GM12878 (cell line): ENCODE measurements at regions not wholly inside any gene's neighbourhood (a gene's known extent, or its start where the extent isn't known, plus 50 kb on each side); places are given as distances from the start of the nearest gene placed in this dataset.

ENCODE experiments used
- ATAC-seq: fragments of 200-7000 bp; cut with Tn5 transposase; 3 replicates; pipeline ENCODE4 v1.9.1; 2020; ENCODE audit warnings: mild to moderate bottlenecking, moderate library complexity
- BruUV-seq: library from RNA; stranded (reverse); fragments of 400-500 nt; replicated peaks from 2 replicates; lab custom pipeline; 2021; lab: Mats Ljungman, UMichigan
- CTCF ChIA-PET: fragments of 300-600 bp; sonication (Branson Sonifier 250); formaldehyde crosslinking; extraction: SDS; loops from one replicate; lab custom pipeline; 2021; ENCODE audit warnings: inconsistent platforms; lab: Yijun Ruan, JAX
- POLR2A ChIA-PET: fragments of 350-600 bp; formaldehyde crosslinking; extraction: SDS; loops from one replicate; lab custom pipeline; 2021; ENCODE audit warnings: inconsistent platforms; lab: Charles Lee
- RAD21 ChIA-PET: fragments of 300-600 bp; sonication (Branson Sonifier 250); formaldehyde crosslinking; loops from one replicate; lab custom pipeline; 2023; ENCODE audit warnings: antibody characterized with exemption; ENCODE audit not compliant: unreplicated experiment; lab: Charles Lee
- SMC1A ChIA-PET: fragments of 300-600 bp; sonication (Branson Sonifier 250); formaldehyde crosslinking; loops from one replicate; lab custom pipeline; 2023; ENCODE audit not compliant: unreplicated experiment, uncharacterized antibody; lab: Charles Lee
- DNase-seq: peaks from one replicate; pipeline ENCODE4 v3.0.0-alpha.2; 2011; ENCODE audit warnings: low read depth, low spot score
- FAIRE-seq: peaks from 3 replicates; lab custom pipeline; 2011; peaks lifted over from hg19 to GRCh38; lab: Jason Lieb, UNC
- H2AFZ ChIP-seq: 2 replicates; pipeline ENCODE4 v1.6.0; 2011; ENCODE audit warnings: low read depth, low read length, control low read depth; ENCODE audit not compliant: control insufficient read depth
- H3K27ac ChIP-seq: 2 replicates; pipeline ENCODE4 v1.5.1; 2011; ENCODE audit warnings: control low read depth; ENCODE audit not compliant: control insufficient read depth, insufficient read depth
- H3K27me3 ChIP-seq, 2 experiments: replicated peaks in 1 of 2; 2 replicates each; pipeline versions ENCODE4 v1.6.0 to v1.6.1; 2011; ENCODE audit warnings: low read length in 1 of 2; ENCODE audit not compliant: control insufficient read depth in 2 of 2, insufficient read depth in 2 of 2
- H3K36me3 ChIP-seq, 2 experiments: 2 replicates each; pipeline ENCODE4 v1.5.1; 2011; ENCODE audit warnings: low read length in 1 of 2; ENCODE audit not compliant: control insufficient read depth in 2 of 2, insufficient read depth in 2 of 2
- H3K4me1 ChIP-seq: 2 replicates; pipeline ENCODE4 v1.6.1; 2011; ENCODE audit warnings: mild to moderate bottlenecking, low read length, moderate library complexity, mixed read lengths; ENCODE audit not compliant: control insufficient read depth, insufficient read depth
- H3K4me2 ChIP-seq: 2 replicates; pipeline ENCODE4 v1.6.0; 2011; ENCODE audit warnings: control low read depth; ENCODE audit not compliant: control insufficient read depth, insufficient read depth
- H3K4me3 ChIP-seq: fragments of 200-600 bp; sonication (generic); 2 replicates; pipeline ENCODE4 v1.5.1; 2016
- H3K79me2 ChIP-seq: 2 replicates; pipeline ENCODE4 v1.6.0; 2011; ENCODE audit warnings: low read length; ENCODE audit not compliant: control insufficient read depth, insufficient read depth
- H3K9ac ChIP-seq: 2 replicates; pipeline ENCODE4 v1.8.0; 2011; ENCODE audit warnings: low read length, control low read depth, mixed read lengths; ENCODE audit not compliant: control insufficient read depth, insufficient read depth
- H3K9me3 ChIP-seq: replicated peaks from 3 replicates; pipeline ENCODE4 v1.5.1; 2011; ENCODE audit warnings: mild to moderate bottlenecking, low read length; ENCODE audit not compliant: control insufficient read depth, insufficient read depth
- H4K20me1 ChIP-seq: 2 replicates; pipeline ENCODE4 v1.6.0; 2011; ENCODE audit not compliant: control insufficient read depth, insufficient read depth
- CBX5 ChIP-seq: sonication (generic); IDR thresholded peaks from 2 replicates; pipeline ENCODE4 v1.6.1; 2016; ENCODE audit warnings: low read depth, moderate library complexity, mild to moderate bottlenecking, inconsistent platforms
- CHD2 ChIP-seq: IDR thresholded peaks from 2 replicates; pipeline ENCODE4 v1.6.1; 2011; ENCODE audit warnings: low read depth, low read length, improper control_type of control experiment, borderline replicate concordance
- IKZF1 ChIP-seq: fragments of 450-650 bp; conservative IDR thresholded peaks from 2 replicates; pipeline ENCODE4 v1.6.1; 2017; ENCODE audit warnings: antibody characterized with exemption, mild to moderate bottlenecking
- IRF4 ChIP-seq: IDR thresholded peaks from 2 replicates; pipeline ENCODE4 v1.6.1; 2011; ENCODE audit warnings: low read depth, low read length
- IRF5 ChIP-seq: fragments of 450-650 bp; IDR thresholded peaks from 2 replicates; pipeline ENCODE4 v1.6.1; 2017; ENCODE audit warnings: borderline replicate concordance
- JUNB ChIP-seq: IDR thresholded peaks from 2 replicates; pipeline ENCODE4 v1.6.1; 2016; ENCODE audit warnings: antibody characterized with exemption, mild to moderate bottlenecking
- JUND ChIP-seq: IDR thresholded peaks from 2 replicates; pipeline ENCODE4 v1.6.1; 2012; ENCODE audit warnings: low read depth, mild to moderate bottlenecking, low read length, improper control_type of control experiment, moderate library complexity
- MTA2 ChIP-seq: fragments of 450-650 bp; IDR thresholded peaks from 2 replicates; pipeline ENCODE4 v1.6.1; 2016; ENCODE audit warnings: low read depth, mild to moderate bottlenecking, moderate library complexity
- MTA3 ChIP-seq: IDR thresholded peaks from 2 replicates; pipeline ENCODE4 v1.6.1; 2012; ENCODE audit warnings: low read length, inconsistent platforms, borderline replicate concordance
- NFXL1 ChIP-seq: fragments of 450-650 bp; IDR thresholded peaks from 2 replicates; pipeline ENCODE4 v1.6.1; 2017; ENCODE audit warnings: antibody characterized with exemption, mild to moderate bottlenecking, borderline replicate concordance
- NR2C2 ChIP-seq: IDR thresholded peaks from 2 replicates; pipeline ENCODE4 v1.6.1; 2011; ENCODE audit warnings: borderline replicate concordance, low read depth; ENCODE audit not compliant: control insufficient read depth, insufficient read length
- SIN3A ChIP-seq: IDR thresholded peaks from 2 replicates; pipeline ENCODE4 v1.6.1; 2012; ENCODE audit warnings: low read depth, low read length, improper control_type of control experiment
- SRF ChIP-seq, 2 experiments: IDR thresholded peaks; 2 replicates each; pipeline ENCODE4 v1.6.1; 2011; ENCODE audit warnings: low read depth in 2 of 2, low read length in 2 of 2, mild to moderate bottlenecking in 1 of 2, moderate library complexity in 1 of 2
- STAT1 ChIP-seq: fragments of 450-650 bp; conservative IDR thresholded peaks from 2 replicates; pipeline ENCODE4 v1.6.1; 2014; ENCODE audit warnings: antibody characterized with exemption, mild to moderate bottlenecking
- SUPT20H ChIP-seq: IDR thresholded peaks from 2 replicates; pipeline ENCODE4 v1.6.1; 2011; ENCODE audit warnings: low read depth, mild to moderate bottlenecking, low read length, moderate library complexity, borderline replicate concordance; ENCODE audit not compliant: control insufficient read depth
- WGBS: methylation state at CpG from one replicate; pipeline ENCODE4 v1.1.6; 2016; ENCODE audit warnings: low lambda C conversion rate; ENCODE audit not compliant: insufficient replicate concordance, insufficient coverage; ENCODE audit errors: missing lambda C conversion rate; 5-methylcytosine and 5-hydroxymethylcytosine counted together
- in situ Hi-C: fragments of 300-500 bp; cut with MboI; formaldehyde crosslinking; loops from 9 replicates; pipeline ENCODE4 v1.14.3; 2018; ENCODE audit warnings: mixed read lengths
- intact Hi-C: fragments of 100-400 bp; cut with micrococcal nuclease; formaldehyde crosslinking; loops from one replicate; pipeline ENCODE4 v1.14.2; 2022; ENCODE audit not compliant: unreplicated experiment
- TF ChIP-seq, protein P1 (sequence below): IDR thresholded peaks from 2 replicates; pipeline ENCODE4 v1.6.1; 2011; ENCODE audit warnings: low read depth, low read length, improper control_type of control experiment, borderline replicate concordance
- TF ChIP-seq, protein P2 (sequence below), 3 experiments: IDR thresholded peaks in 2 of 3; conservative IDR thresholded peaks in 1 of 3; 2 replicates each; pipeline ENCODE4 v1.5.1; 2011; ENCODE audit warnings: low read depth in 3 of 3, low read length in 3 of 3, mild to moderate bottlenecking in 3 of 3, control low read depth in 2 of 3, moderate library complexity in 2 of 3, inconsistent platforms in 1 of 3, mixed read lengths in 1 of 3; ENCODE audit not compliant: control insufficient read depth in 2 of 3, insufficient read depth in 1 of 3; ENCODE audit errors: extremely low read depth in 1 of 3
- TF ChIP-seq, protein P3 (sequence below): IDR thresholded peaks from 2 replicates; pipeline ENCODE4 v1.6.1; 2012; ENCODE audit warnings: low read depth, low read length, improper control_type of control experiment

DNA sequence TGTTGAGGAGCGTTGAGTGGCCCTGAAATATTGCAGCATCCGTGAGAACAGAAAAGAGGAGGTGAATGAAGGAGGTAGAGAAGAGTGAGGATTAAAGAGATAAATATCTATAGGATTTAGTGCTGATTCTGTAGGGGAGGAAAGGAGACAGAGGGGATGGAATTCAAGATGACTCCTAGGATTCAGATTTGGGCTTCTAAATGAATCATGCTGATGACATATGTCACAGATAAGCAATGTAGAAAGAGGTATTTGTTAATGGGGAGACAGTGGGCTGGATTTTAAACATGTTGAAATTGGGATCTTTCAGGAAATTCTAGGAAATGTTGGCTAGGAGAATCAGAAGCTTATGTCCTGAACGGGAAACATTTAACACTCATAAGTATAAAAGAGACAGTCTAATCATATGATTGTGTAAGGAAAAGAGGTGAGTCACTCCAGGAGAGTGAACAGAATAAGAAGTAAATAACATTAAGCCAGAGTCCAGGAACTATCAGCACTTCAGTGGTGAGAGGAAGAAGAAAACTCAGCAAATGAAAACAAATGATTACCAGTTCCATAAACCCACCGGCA is 58.1 kb upstream of the DIO2 start:
- POLR2A ChIA-PET = no interaction called here
- Histone ChIP-seq H3K4me3 (no peak overlapping the region), H4K20me1 (no peaks in the 10 kb centered on the region), H3K36me3 (no peaks in the 10 kb centered on the region), H3K27ac (no peak overlapping the region), H3K4me1 (no peaks in the 10 kb centered on the region), H3K9ac (no peak overlapping the region), H3K9me3 (no peaks in the 10 kb centered on the region), H3K4me2 (no peak overlapping the region), H3K27me3 (no peaks in the 10 kb centered on the region), H3K79me2 (no peaks in the 10 kb centered on the region), H2AFZ (no peak overlapping the region)
- RAD21 ChIA-PET = no interaction called here
- FAIRE-seq (no peak), ATAC-seq (no peak), DNase-seq (no peak)
- in situ Hi-C loops = no loop called here
- SMC1A ChIA-PET = no interaction called here
- BruUV-seq = no TSS peak
- WGBS = 19% methylated on average over 4 of the region's 4 CpGs
- intact Hi-C loops = no loop called here
- TF ChIP-seq, protein P1, sequence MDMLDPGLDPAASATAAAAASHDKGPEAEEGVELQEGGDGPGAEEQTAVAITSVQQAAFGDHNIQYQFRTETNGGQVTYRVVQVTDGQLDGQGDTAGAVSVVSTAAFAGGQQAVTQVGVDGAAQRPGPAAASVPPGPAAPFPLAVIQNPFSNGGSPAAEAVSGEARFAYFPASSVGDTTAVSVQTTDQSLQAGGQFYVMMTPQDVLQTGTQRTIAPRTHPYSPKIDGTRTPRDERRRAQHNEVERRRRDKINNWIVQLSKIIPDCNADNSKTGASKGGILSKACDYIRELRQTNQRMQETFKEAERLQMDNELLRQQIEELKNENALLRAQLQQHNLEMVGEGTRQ = no peak
- TF ChIP-seq JUNB (no peak), SIN3A (no peak), NR2C2 (no peak), NFXL1 (no peak), IKZF1 (no peak), STAT1 (no peak), IRF4 (no peak), SUPT20H (no peak), CHD2 (no peak), SRF (IDR thresholded peaks at IDR 0.05; ENCODE audit: low read depth in 2 of 2, low read length in 2 of 2) (no peak), IRF5 (no peak), JUND (no peak), MTA2 (no peak), MTA3 (no peak), CBX5 (no peak)
- TF ChIP-seq, protein P2, sequence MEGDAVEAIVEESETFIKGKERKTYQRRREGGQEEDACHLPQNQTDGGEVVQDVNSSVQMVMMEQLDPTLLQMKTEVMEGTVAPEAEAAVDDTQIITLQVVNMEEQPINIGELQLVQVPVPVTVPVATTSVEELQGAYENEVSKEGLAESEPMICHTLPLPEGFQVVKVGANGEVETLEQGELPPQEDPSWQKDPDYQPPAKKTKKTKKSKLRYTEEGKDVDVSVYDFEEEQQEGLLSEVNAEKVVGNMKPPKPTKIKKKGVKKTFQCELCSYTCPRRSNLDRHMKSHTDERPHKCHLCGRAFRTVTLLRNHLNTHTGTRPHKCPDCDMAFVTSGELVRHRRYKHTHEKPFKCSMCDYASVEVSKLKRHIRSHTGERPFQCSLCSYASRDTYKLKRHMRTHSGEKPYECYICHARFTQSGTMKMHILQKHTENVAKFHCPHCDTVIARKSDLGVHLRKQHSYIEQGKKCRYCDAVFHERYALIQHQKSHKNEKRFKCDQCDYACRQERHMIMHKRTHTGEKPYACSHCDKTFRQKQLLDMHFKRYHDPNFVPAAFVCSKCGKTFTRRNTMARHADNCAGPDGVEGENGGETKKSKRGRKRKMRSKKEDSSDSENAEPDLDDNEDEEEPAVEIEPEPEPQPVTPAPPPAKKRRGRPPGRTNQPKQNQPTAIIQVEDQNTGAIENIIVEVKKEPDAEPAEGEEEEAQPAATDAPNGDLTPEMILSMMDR (IDR thresholded peaks at IDR 0.05 in 2 of 3, conservative IDR thresholded peaks at IDR 0.05 in 1 of 3; ENCODE audit: control insufficient read depth in 2 of 3, extremely low read depth in 1 of 3, insufficient read depth in 1 of 3, low read depth in 3 of 3, low read length in 3 of 3) = no peak
- TF ChIP-seq, protein P3, sequence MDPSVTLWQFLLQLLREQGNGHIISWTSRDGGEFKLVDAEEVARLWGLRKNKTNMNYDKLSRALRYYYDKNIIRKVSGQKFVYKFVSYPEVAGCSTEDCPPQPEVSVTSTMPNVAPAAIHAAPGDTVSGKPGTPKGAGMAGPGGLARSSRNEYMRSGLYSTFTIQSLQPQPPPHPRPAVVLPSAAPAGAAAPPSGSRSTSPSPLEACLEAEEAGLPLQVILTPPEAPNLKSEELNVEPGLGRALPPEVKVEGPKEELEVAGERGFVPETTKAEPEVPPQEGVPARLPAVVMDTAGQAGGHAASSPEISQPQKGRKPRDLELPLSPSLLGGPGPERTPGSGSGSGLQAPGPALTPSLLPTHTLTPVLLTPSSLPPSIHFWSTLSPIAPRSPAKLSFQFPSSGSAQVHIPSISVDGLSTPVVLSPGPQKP = no peak
- CTCF ChIA-PET = no interaction called here
